GM04503 (cell line): ENCODE measurements at regions not wholly inside any gene's neighbourhood (a gene's known extent, or its start where the extent isn't known, plus 50 kb on each side); places are given as distances from the start of the nearest gene placed in this dataset.
"Not testable (repeated sequence)": the region's sequence is repeated elsewhere in the genome, so short reads cannot be mapped to it uniquely, and the experiment has no call there.

Experiments
- DNase-seq: peaks from one replicate; pipeline ENCODE4 v3.0.0-alpha.2; 2012; ENCODE audit warnings: low read depth

DNA sequence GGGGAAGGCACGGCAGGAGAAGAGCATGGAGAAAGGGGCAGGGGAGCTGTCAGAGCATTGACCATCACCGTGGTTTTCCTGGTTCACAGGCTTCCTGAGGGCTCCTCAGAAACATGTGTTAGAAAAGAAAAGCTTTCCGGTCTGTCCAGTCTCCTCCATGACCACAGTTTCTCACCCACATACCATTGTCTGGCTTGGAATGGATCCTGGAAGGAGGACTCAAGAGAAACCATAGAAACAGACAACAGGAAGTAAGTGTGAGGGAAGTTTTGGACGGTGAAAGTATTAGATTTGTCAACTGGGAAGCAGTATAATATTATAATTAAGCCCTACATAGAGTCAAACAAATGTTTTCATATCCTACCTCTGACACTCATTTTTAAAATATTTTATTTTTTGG, 52.7 kb upstream of the NOTCH2NLA start:
- DNase-seq = not testable (repeated sequence)

- DNase-seq = not testable (repeated sequence)
Observed at GRCh38 chr1:146278758-146279157, 49.9 kb upstream of the NOTCH2NLA start.
